ENCODE measurements at regions not wholly inside any gene's neighbourhood (a gene's known extent, or its start where the extent isn't known, plus 50 kb on each side); places are given as distances from the start of the nearest gene placed in this dataset.

DNA sequence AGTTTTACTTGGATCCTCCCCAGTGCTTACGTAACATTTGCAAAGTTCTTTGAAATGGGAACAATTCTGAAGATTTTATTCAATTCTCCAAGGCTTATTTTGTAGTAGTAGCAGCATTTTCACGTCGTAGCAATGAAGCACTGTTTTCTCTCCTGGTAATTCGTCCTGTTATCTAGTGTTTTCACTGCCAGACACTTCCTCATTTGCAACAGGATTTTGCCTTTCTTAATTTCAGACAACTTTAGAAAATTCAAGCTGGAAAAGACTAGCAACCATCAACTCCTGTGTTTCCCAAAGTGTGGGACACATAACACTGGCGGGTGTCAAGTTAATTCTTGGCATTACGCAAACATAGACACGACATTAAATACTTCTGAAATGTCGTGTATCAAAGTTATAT, 131.6 kb downstream of the CHD9NB start:
- TF ChIP-seq, protein P1, sequence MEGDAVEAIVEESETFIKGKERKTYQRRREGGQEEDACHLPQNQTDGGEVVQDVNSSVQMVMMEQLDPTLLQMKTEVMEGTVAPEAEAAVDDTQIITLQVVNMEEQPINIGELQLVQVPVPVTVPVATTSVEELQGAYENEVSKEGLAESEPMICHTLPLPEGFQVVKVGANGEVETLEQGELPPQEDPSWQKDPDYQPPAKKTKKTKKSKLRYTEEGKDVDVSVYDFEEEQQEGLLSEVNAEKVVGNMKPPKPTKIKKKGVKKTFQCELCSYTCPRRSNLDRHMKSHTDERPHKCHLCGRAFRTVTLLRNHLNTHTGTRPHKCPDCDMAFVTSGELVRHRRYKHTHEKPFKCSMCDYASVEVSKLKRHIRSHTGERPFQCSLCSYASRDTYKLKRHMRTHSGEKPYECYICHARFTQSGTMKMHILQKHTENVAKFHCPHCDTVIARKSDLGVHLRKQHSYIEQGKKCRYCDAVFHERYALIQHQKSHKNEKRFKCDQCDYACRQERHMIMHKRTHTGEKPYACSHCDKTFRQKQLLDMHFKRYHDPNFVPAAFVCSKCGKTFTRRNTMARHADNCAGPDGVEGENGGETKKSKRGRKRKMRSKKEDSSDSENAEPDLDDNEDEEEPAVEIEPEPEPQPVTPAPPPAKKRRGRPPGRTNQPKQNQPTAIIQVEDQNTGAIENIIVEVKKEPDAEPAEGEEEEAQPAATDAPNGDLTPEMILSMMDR (conservative IDR thresholded peaks at IDR 0.05; ENCODE audit: low read depth, low read length) = no peak
- TF ChIP-seq EZH2 (IDR thresholded peaks at IDR 0.05; ENCODE audit: low read length, unreplicated experiment) = no peak

Data from PC-3 (cell line).